HEK293T (cell line): ENCODE measurements at regions not wholly inside any gene's neighbourhood (a gene's known extent, or its start where the extent isn't known, plus 50 kb on each side); places are given as distances from the start of the nearest gene placed in this dataset.

Experiments used
- BHLHE40 ChIP-seq: fragments of 450-650 bp; IDR thresholded peaks from 2 replicates; pipeline ENCODE4 v1.6.1; 2016; ENCODE audit warnings: mild to moderate bottlenecking, moderate library complexity, borderline replicate concordance
- CTBP1 ChIP-seq: fragments of 450-650 bp; IDR thresholded peaks from 2 replicates; pipeline ENCODE4 v1.6.1; 2016; ENCODE audit warnings: borderline replicate concordance
- HDGF ChIP-seq: fragments of 450-650 bp; IDR thresholded peaks from 2 replicates; pipeline ENCODE4 v1.6.1; 2017; ENCODE audit warnings: antibody characterized with exemption, borderline replicate concordance
- SP1 ChIP-seq: fragments of 450-650 bp; IDR thresholded peaks from 2 replicates; pipeline ENCODE4 v1.6.1; 2017
- SUZ12 ChIP-seq: fragments of 450-650 bp; IDR thresholded peaks from 2 replicates; pipeline ENCODE4 v1.6.1; 2016; ENCODE audit warnings: mild to moderate bottlenecking
- TARDBP ChIP-seq: fragments of 450-650 bp; IDR thresholded peaks from 2 replicates; pipeline ENCODE4 v1.6.1; 2016
- ZNF384 ChIP-seq: fragments of 450-650 bp; IDR thresholded peaks from 2 replicates; pipeline ENCODE4 v1.6.1; 2016

DNA sequence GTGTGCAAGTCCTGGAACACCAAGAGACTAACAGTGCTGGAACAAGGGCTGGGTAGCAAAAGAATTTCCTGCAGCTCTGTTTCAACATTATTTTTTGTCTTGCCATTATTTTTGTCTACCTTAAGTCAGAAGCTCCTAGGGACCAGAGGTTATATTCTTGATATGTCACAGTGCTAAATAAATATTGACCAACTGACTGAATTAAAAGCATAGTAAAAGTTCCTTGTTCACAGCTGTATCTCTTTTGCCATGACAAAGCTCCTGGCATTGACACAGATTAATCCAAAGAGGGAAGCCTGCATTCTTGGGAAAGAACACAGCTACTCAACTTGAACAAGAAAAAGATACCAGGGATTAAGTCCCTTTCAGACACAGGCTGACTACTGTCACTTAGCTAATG is 136.5 kb downstream of the SPTSSA start:
- no peak for TF ChIP-seq HDGF
- no peak for TF ChIP-seq SUZ12
- TF ChIP-seq CTBP1 = no peak
- TF ChIP-seq SP1 = no peak
- TF ChIP-seq ZNF384 = no peak
- no peak for TF ChIP-seq TARDBP
- TF ChIP-seq BHLHE40 = no peak
